ENCODE measurements at regions not wholly inside any gene's neighbourhood (a gene's known extent, or its start where the extent isn't known, plus 50 kb on each side); places are given as distances from the start of the nearest gene placed in this dataset.

- DNase-seq, result no peak
These were observed 57.4 kb upstream of the TMPRSS15 start for GRCh38 chr21:18460979-18461378.

DNA sequence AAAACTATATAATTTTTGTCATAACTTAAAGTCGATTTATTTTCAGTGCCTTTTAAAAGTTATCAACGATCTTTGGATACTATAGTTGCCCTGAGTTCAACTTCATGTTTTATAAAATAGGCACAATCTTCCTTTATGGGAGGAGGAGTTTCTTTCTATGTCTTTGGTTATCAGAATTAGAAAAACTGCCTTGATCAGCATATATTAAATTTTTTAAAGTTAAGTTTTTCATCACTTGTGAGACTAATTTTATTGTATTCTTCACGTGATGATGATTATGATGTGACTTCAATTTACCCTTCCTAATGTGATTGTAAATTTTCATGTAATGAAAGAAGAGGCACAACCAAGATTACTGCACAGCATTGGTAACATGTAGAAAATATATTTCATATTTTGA lies 58.2 kb upstream of the TMPRSS15 start:
- no peak for DNase-seq

DNA sequence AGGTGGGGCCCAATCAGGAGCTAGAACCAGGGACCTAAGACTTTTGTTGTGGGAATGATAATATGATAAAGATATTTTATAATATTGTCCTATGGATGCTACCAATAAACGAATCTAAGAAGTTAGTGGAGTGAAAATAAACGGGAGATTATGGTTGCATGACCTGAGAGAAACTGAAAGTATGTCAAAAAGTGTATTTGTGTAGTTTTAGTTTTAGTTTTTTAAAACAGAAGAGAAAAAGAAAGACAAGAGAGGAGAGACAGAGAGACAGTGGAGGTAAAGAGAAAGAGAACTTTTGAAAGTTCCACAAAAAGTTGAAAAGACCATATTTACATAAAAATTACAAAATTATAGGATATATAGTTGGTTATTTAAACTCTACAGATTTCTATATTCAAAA lies 64.1 kb upstream of the TMPRSS15 start:
- DNase-seq, result no peak

DNA sequence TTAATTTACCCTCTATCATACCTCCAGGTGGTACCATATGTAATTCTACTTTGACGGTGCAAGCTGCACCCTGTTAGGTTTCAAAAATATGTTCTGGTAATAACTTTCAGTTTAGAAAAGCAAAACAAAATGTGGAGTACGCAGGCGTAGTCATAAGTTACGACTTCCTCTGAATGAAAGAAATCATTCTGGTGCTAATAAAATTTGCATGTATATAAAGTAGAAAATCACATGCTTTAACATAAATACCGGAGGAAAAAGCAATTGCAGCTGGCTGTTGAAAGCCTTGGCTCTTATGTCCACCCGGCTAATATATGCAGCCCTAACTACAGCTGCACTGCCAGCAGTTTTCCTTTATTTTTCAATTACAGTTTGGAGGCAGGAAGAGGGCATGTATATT lies 65.2 kb upstream of the TMPRSS15 start:
- DNase-seq, result no peak

DNA sequence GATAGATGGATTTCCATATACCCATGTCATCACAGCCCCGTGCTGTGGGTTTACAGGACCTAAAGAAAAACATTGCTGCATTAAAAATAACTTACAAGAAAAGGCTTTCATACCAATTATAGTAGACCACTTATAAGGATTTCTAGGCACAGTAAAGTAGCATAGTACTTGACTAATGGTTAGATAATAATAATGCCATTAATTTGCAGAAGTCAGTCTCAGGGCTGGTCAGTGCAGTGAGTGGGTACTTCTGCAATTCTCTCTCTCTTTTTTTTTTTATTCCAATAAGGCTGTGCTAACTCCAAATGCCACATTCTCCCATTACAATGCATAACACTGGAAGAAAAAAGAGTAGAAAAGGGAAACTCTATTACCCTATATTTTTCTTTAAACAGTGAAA lies 73.1 kb upstream of the TMPRSS15 start:
- no peak for DNase-seq

DNA sequence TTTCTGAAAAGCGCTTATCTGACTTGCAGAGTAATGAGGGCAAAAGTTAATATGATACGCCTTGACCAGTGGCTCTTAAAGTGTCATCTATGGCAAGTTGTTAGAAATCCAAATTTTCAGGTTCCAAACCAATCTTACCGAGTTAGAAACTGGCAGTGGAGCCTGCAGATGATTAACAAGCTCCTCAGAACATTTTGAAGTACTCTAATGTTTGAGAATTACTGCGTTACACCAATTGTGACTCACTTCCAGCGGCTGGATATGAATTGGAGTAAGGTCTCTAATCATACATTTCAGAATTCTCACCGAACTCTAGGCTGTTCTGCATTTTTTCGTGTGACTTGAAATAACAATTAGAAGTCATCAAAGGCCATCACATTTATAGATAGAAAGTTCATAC lies 73.5 kb upstream of the TMPRSS15 start:
- no peak for DNase-seq

DNA sequence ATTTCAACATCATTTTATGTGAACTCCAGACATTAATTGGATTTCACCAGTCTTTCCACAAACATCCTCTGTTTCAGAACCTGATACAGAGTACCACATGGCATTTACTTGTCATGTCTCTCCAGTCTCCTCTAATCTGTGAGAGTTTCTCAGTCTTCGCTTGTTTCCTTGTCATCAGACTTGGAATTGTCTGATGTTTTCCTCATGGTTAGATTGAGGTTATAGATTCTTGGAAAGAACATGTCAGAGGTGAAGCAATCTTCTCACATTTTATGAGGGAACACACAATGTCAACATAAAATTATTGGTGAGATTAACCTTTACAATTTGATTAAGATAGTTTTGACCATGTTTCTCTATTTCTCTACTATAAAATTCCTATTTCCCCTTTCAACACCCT lies 74.9 kb upstream of the TMPRSS15 start:
- DNase-seq, result no peak

GRCh38 chr21:18488252-18488651 lies 84.7 kb upstream of the TMPRSS15 start:
- no peak for DNase-seq

- DNase-seq, result no peak
These were observed 89.8 kb upstream of the TMPRSS15 start for GRCh38 chr21:18493422-18493821.

- no peak for DNase-seq
These were observed 91.9 kb upstream of the TMPRSS15 start for GRCh38 chr21:18495523-18495922.

DNA sequence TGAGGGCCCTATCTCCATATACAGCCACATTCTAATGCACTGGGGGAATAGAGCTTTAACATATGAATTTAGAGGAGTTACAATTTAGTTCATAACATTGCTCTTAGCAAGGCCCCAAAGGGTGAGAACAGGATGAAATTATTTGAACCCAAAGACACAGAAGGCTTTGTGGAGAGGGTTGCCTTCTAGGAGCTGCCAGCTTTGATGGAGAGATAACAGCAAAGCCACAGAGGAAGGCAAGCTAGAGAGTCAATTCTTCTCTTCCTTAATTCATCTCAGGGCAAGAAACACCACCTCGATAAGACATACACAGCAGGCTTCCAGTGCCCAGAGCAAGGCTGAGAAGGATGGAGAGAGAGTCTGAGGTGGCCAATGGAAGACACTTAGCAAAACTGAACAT lies 94.8 kb upstream of the TMPRSS15 start:
- DNase-seq, result no peak

DNA sequence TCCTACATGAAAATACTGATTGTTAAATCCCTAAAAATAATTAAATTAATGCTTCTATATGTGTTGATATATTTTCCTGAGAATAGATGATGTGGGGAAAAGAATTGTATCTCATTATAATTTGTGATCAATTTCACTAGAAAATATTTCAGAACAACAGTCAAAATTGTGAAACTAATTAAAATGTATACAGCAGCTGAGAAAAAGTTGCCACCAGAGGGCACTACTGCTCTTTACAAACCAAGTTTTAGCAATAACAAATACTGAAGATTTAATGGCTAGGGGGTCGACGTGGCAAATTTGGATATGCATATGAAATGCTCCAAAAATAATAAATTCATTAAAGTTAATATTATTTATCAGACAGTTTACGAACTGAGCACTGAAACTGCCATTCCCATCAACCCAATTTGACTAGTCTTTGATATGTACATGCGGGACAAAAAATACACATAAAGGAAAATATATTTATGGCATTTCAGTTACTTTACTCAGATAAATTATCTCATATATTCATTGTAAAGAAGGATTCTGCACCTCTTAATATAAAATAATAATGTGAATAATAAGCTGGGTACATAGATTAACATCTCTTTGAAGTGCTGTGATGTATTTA lies 96.3 kb upstream of the TMPRSS15 start:
- DNase-seq, result peak; percentile 25 to 41

DNA sequence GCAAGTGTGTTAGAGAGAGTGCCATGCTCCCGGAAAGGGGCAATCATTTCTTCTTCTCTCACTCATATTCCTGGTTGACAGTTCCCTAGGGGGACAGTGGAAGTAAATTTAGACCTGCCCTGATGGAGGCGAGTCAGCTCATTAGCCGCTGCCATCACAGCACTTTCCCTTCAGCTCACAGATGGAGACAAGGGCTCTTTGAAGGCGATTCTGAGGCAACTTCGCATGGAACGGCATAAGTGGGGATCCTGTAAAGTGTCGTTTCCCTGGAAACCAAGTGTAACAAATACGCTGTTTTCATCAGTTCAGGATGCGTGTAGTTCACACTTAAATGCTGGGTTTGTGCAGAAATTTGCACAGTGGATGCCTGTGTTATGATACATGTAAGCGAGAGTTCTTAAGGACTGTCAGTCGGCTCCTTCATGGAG lies 114.5 kb upstream of the TMPRSS15 start:
- DNase-seq, result no peak

- no peak for DNase-seq
These were observed 117.6 kb upstream of the TMPRSS15 start for GRCh38 chr21:18521204-18521603.

DNA sequence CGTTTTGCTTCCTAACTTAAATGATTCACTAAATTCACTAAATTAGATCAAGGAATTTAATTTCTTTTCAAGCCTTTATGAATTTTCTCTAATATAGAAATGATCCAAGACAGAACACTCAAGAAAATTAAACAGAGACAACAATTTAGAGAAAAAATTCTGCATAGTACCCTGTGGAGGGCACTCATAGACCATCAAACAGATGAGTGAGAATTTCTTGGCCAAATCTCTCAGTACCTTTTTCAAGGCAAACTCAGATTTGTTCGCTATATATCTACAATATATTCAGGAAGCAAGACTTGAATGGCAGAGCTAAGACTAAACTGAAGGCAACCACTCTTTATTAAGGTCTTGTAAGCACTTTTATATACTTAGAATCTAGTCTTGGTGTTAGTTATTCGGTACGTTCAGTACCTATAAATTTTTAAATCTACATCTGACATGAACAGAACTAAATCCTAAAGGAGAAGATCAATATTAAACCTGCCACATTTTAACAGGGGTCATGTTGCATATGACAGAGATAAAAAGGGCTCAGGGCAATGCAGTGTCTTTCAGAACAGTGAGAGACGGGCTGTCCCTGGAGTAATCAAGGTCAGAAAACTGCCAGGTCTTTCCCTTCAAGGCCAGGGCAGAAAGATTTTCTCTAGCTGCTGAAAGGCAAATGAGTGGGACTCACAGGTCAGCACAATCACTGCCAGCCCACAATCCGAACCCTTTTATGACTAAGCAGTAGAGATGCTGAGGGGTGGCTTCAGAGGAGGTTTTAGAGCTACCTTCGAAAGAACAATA lies 118.8 kb upstream of the TMPRSS15 start:
- no peak for DNase-seq

GRCh38 chr21:18524097-18524880 lies 120.7 kb upstream of the TMPRSS15 start:
- no peak for DNase-seq

- DNase-seq, result no peak
These were observed 125.7 kb upstream of the TMPRSS15 start for GRCh38 chr21:18529254-18529653.

- DNase-seq, result no peak
These were observed 138.5 kb upstream of the TMPRSS15 start for GRCh38 chr21:18542081-18542480.

GRCh38 chr21:18545908-18546307 lies 142.3 kb upstream of the TMPRSS15 start:
- DNase-seq, result no peak

- no peak for DNase-seq
These were observed 143.8 kb upstream of the TMPRSS15 start for GRCh38 chr21:18547347-18547746.

- no peak for DNase-seq
These were observed 144.7 kb upstream of the TMPRSS15 start for GRCh38 chr21:18548249-18548648.

- no peak for DNase-seq
These were observed 145.8 kb upstream of the TMPRSS15 start for GRCh38 chr21:18549214-18549905.

GRCh38 chr21:18550361-18550760 lies 146.8 kb upstream of the TMPRSS15 start:
- DNase-seq, result no peak

All from activated T-cell treated with anti-CD3 and anti-CD28 coated beads, Interleukin-2, amount 50 U/mL, for 48 hours (primary cell).